OCI-LY7 (cell line): ENCODE measurements at regions not wholly inside any gene's neighbourhood (a gene's known extent, or its start where the extent isn't known, plus 50 kb on each side); places are given as distances from the start of the nearest gene placed in this dataset.

Experiments used
- BruUV-seq: library from RNA; stranded (reverse); fragments of 400-500 nt; replicated peaks from 2 replicates; lab custom pipeline; 2021; lab: Mats Ljungman, UMichigan
- CTCF ChIA-PET: fragments of 300-600 bp; sonication (Branson Sonifier 250); formaldehyde crosslinking; loops from one replicate; lab custom pipeline; 2022; ENCODE audit warnings: antibody characterized with exemption; ENCODE audit not compliant: unreplicated experiment; lab: Charles Lee
- POLR2A ChIA-PET: fragments of 300-600 bp; sonication (Branson Sonifier 250); formaldehyde crosslinking; loops from one replicate; lab custom pipeline; 2022; ENCODE audit warnings: antibody characterized with exemption; lab: Charles Lee
- DNase-seq: peaks from one replicate; pipeline ENCODE4 v3.0.0-alpha.2; 2015; ENCODE audit warnings: low spot score
- H2AFZ ChIP-seq: fragments of 200-600 bp; sonication (generic), shearing (Covaris generic); 2 replicates; pipeline ENCODE4 v1.6.1; 2014; ENCODE audit warnings: mild to moderate bottlenecking, antibody characterized with exemption, low read length, moderate library complexity
- H3K27ac ChIP-seq: fragments of 200-600 bp; sonication (generic); 2 replicates; pipeline ENCODE4 v1.5.1; 2014; ENCODE audit warnings: mixed run types, low read depth, mild to moderate bottlenecking, moderate library complexity, low read length, inconsistent platforms; ENCODE audit not compliant: poor library complexity, severe bottlenecking
- H3K36me3 ChIP-seq: fragments of 200-600 bp; sonication (generic); 2 replicates; pipeline ENCODE4 v1.6.1; 2014; ENCODE audit warnings: mild to moderate bottlenecking, antibody characterized with exemption, low read length, moderate library complexity, mixed read lengths; ENCODE audit not compliant: insufficient read depth
- H3K4me1 ChIP-seq: fragments of 200-600 bp; sonication (generic); 2 replicates; pipeline ENCODE4 v1.5.1; 2014; ENCODE audit warnings: mild to moderate bottlenecking, low read length; ENCODE audit not compliant: insufficient read depth, poor library complexity, severe bottlenecking
- H3K4me2 ChIP-seq: fragments of 200-600 bp; sonication (generic); 2 replicates; pipeline ENCODE4 v1.6.1; 2014; ENCODE audit warnings: mild to moderate bottlenecking, low read length
- H3K4me3 ChIP-seq: fragments of 200-600 bp; sonication (generic); 2 replicates; pipeline ENCODE4 v1.5.1; 2014; ENCODE audit warnings: mild to moderate bottlenecking, low read depth, low read length; ENCODE audit not compliant: poor library complexity, severe bottlenecking
- H3K79me2 ChIP-seq: fragments of 200-600 bp; sonication (generic); 2 replicates; pipeline ENCODE4 v1.6.1; 2016; ENCODE audit warnings: low read depth, mild to moderate bottlenecking, low read length, moderate library complexity, mixed read lengths; ENCODE audit not compliant: insufficient read depth
- H3K9me2 ChIP-seq: fragments of 200-600 bp; sonication (generic); 2 replicates; pipeline ENCODE4 v1.6.1; 2016; ENCODE audit warnings: mild to moderate bottlenecking, low read length, mixed read lengths; ENCODE audit not compliant: insufficient read depth
- H3K9me3 ChIP-seq: fragments of 200-600 bp; sonication (generic); 2 replicates; pipeline ENCODE4 v1.6.1; 2014; ENCODE audit warnings: mild to moderate bottlenecking, mixed run types, low read length, mixed read lengths
- H4K20me1 ChIP-seq: fragments of 200-600 bp; sonication (generic); 2 replicates; pipeline ENCODE4 v1.6.1; 2014; ENCODE audit warnings: mild to moderate bottlenecking, antibody characterized with exemption, low read length, moderate library complexity, mixed read lengths; ENCODE audit not compliant: insufficient read depth
- EZH2phosphoT487 ChIP-seq: fragments of 200-600 bp; sonication (generic); IDR thresholded peaks from 2 replicates; pipeline ENCODE4 v1.6.1; 2018; ENCODE audit warnings: low read depth, borderline replicate concordance, mild to moderate bottlenecking, mixed run types, antibody characterized with exemption, low read length, moderate library complexity, mixed read lengths
- intact Hi-C: fragments of 100-400 bp; cut with micrococcal nuclease; formaldehyde crosslinking; loops from one replicate; pipeline ENCODE4 v1.10.0; 2022; ENCODE audit not compliant: unreplicated experiment
- TF ChIP-seq, protein P1 (sequence below): fragments of 200-600 bp; sonication (generic); conservative IDR thresholded peaks from 2 replicates; pipeline ENCODE4 v1.5.1; 2014; ENCODE audit warnings: mild to moderate bottlenecking, antibody characterized with exemption, low read length, moderate library complexity, mixed read lengths

DNA sequence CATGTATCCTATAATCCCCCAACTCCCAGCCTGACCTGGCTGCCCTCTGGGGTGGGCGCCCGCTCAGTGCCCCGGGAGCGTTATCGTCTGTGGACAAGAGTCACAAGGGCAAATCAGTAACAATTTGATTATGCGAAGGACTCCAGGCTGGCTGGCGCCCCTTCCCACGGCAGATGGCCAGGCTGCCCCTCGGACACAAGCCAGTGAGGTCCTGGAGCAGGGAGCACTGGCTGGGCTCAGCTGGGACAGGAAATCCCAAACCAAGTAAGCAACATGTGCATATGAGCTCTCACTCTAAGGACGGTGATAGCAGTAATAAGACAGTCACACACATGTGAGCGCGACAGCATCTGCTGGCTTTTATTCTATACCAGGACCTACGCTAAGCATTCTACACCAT is 59.3 kb upstream of the FAM222A start:
- H3K4me3 ChIP-seq, result no peak overlapping the region
- H3K4me1 ChIP-seq, result no peaks in the 10 kb centered on the region
- no peaks in the 10 kb centered on the region for H3K9me3 ChIP-seq
- no peaks in the 10 kb centered on the region for H3K9me2 ChIP-seq
- no peak overlapping the region for H3K27ac ChIP-seq
- no peak for TF ChIP-seq EZH2phosphoT487
- TF ChIP-seq, protein P1, sequence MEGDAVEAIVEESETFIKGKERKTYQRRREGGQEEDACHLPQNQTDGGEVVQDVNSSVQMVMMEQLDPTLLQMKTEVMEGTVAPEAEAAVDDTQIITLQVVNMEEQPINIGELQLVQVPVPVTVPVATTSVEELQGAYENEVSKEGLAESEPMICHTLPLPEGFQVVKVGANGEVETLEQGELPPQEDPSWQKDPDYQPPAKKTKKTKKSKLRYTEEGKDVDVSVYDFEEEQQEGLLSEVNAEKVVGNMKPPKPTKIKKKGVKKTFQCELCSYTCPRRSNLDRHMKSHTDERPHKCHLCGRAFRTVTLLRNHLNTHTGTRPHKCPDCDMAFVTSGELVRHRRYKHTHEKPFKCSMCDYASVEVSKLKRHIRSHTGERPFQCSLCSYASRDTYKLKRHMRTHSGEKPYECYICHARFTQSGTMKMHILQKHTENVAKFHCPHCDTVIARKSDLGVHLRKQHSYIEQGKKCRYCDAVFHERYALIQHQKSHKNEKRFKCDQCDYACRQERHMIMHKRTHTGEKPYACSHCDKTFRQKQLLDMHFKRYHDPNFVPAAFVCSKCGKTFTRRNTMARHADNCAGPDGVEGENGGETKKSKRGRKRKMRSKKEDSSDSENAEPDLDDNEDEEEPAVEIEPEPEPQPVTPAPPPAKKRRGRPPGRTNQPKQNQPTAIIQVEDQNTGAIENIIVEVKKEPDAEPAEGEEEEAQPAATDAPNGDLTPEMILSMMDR, result no peak
- H2AFZ ChIP-seq, result no peak overlapping the region
- ChIA-PET POLR2A (no interaction called here), CTCF (interaction anchor here (0.6 kb wide), 1 partner anchor 526 kb away, joined by 3 read pairs; no protein-coding TSS in a partner anchor)
- no peaks in the 10 kb centered on the region for H3K79me2 ChIP-seq
- BruUV-seq, result no TSS peak
- DNase-seq, result no peak
- intact Hi-C loops, result no loop called here
- H3K4me2 ChIP-seq, result no peak overlapping the region
- H3K36me3 ChIP-seq, result no peaks in the 10 kb centered on the region
- H4K20me1 ChIP-seq, result no peaks in the 10 kb centered on the region

DNA sequence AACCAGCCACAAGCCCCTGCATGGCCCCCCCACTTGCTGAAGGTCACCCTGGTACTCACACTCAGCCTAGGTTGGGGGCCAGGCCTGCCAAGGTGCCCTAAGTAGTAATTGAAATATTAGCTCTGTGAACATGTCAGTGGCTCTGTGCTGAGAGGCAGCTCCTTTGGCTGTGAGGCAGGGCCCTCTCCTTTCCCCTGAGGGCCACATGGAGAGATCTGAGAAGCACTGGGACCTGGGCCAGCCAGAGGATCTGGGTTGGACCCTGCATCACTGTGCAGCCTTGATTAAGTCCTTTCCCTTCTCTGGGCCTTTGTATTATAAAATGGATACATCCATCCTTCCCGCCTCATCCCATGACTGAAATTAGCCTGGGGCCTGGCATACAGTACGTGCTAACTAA is 58.0 kb upstream of the FAM222A start:
- Histone ChIP-seq H3K79me2 (no peaks in the 10 kb centered on the region), H3K36me3 (no peaks in the 10 kb centered on the region), H4K20me1 (no peaks in the 10 kb centered on the region), H3K4me1 (no peaks in the 10 kb centered on the region), H3K27ac (no peak overlapping the region), H3K9me2 (no peaks in the 10 kb centered on the region), H3K4me3 (no peak overlapping the region), H2AFZ (no peak overlapping the region), H3K4me2 (no peak overlapping the region), H3K9me3 (no peaks in the 10 kb centered on the region)
- POLR2A ChIA-PET, result no interaction called here
- DNase-seq, result no peak
- BruUV-seq, result no TSS peak
- TF ChIP-seq, protein P1, result no peak
- no peak for TF ChIP-seq EZH2phosphoT487
- CTCF ChIA-PET, result no interaction called here
- intact Hi-C loops, result no loop called here

GRCh38 chr12:109656743-109657142 is 56.9 kb upstream of the FAM222A start:
- Histone ChIP-seq H2AFZ (no peak overlapping the region), H3K36me3 (no peaks in the 10 kb centered on the region), H3K4me2 (no peak overlapping the region), H3K27ac (no peak overlapping the region), H4K20me1 (no peaks in the 10 kb centered on the region), H3K4me3 (no peak overlapping the region), H3K4me1 (no peaks in the 10 kb centered on the region), H3K79me2 (no peaks in the 10 kb centered on the region), H3K9me3 (peaks cover 7% of the 10 kb centered on the region; the same call in 1 of the 2 replicates), H3K9me2 (no peaks in the 10 kb centered on the region)
- no peak for DNase-seq
- BruUV-seq, result no TSS peak
- TF ChIP-seq EZH2phosphoT487, result no peak
- TF ChIP-seq, protein P1, result no peak
- intact Hi-C loops, result no loop called here
- CTCF ChIA-PET, result no interaction called here
- POLR2A ChIA-PET, result no interaction called here
